ENCODE measurements at regions not wholly inside any gene's neighbourhood (a gene's known extent, or its start where the extent isn't known, plus 50 kb on each side); places are given as distances from the start of the nearest gene placed in this dataset.

GRCh38 chr5:103909391-103909790 lies 346.8 kb upstream of the NUDT12 start:
- TF ChIP-seq POLR2A (IDR thresholded peaks at IDR 0.05) (no peak), POLR2AphosphoS5 (IDR thresholded peaks at IDR 0.05) (no peak), CTCF (IDR thresholded peaks at IDR 0.05) (no peak), EP300 (IDR thresholded peaks at IDR 0.05) (no peak)

All from stomach (tissue), 4 donors.